RWPE2 (cell line): ENCODE measurements at regions not wholly inside any gene's neighbourhood (a gene's known extent, or its start where the extent isn't known, plus 50 kb on each side); places are given as distances from the start of the nearest gene placed in this dataset.

Source experiments
- ATAC-seq: fragments of 200-7000 bp; cut with Tn5 transposase; 3 replicates; pipeline ENCODE4 v1.9.1; 2021; ENCODE audit warnings: low read depth
- DNase-seq: peaks from one replicate; pipeline ENCODE4 v3.0.0-alpha.2; 2020; ENCODE audit warnings: low spot score
- H3K27ac ChIP-seq: fragments of 450-650 bp; 2 replicates; pipeline ENCODE4 v1.5.1; 2017; ENCODE audit warnings: mild to moderate bottlenecking; ENCODE audit not compliant: poor library complexity, severe bottlenecking
- H3K27me3 ChIP-seq: fragments of 250-450 bp; sonication (Bioruptor Pico); 2 replicates; pipeline ENCODE4 v1.5.1; 2021; ENCODE audit warnings: mild to moderate bottlenecking, moderate library complexity; ENCODE audit not compliant: insufficient read depth, poor library complexity, severe bottlenecking
- H3K36me3 ChIP-seq: fragments of 250-450 bp; sonication (Bioruptor Pico); 2 replicates; pipeline ENCODE4 v1.5.1; 2020; ENCODE audit warnings: low read depth, mild to moderate bottlenecking, moderate library complexity
- H3K4me1 ChIP-seq: fragments of 250-450 bp; sonication (Bioruptor Pico); 2 replicates; pipeline ENCODE4 v1.5.1; 2021; ENCODE audit warnings: mild to moderate bottlenecking, moderate library complexity; ENCODE audit not compliant: insufficient read depth, poor library complexity, severe bottlenecking
- H3K4me3 ChIP-seq: fragments of 250-450 bp; sonication (Bioruptor Pico); 2 replicates; pipeline ENCODE4 v1.5.1; 2021; ENCODE audit warnings: mild to moderate bottlenecking, moderate library complexity; ENCODE audit not compliant: severe bottlenecking
- H3K9me3 ChIP-seq: fragments of 250-450 bp; sonication (Bioruptor Pico); 2 replicates; pipeline ENCODE4 v1.5.1; 2021; ENCODE audit warnings: mild to moderate bottlenecking, moderate library complexity; ENCODE audit not compliant: severe bottlenecking
- CTCF ChIP-seq: fragments of 450-650 bp; IDR thresholded peaks from one replicate; pipeline ENCODE4 v1.5.1; 2017; ENCODE audit warnings: mild to moderate bottlenecking, moderate library complexity; ENCODE audit not compliant: poor library complexity, severe bottlenecking

GRCh38 chrX:20620306-20620705 is 353.6 kb upstream of the RPS6KA3 start:
- no peaks in the 10 kb centered on the region for H3K4me1 ChIP-seq
- no peak overlapping the region for H3K4me3 ChIP-seq
- ATAC-seq (peak; percentile 66), DNase-seq (no peak)
- no peaks in the 10 kb centered on the region for H3K36me3 ChIP-seq
- TF ChIP-seq CTCF, result no peak
- H3K9me3 ChIP-seq, result no peaks in the 10 kb centered on the region
- no peak overlapping the region for H3K27ac ChIP-seq
- no peaks in the 10 kb centered on the region for H3K27me3 ChIP-seq

GRCh38 chrX:20609916-20610415 is 343.3 kb upstream of the RPS6KA3 start:
- H3K4me3 ChIP-seq, result no peak overlapping the region

GRCh38 chrX:20606831-20607230 is 340.1 kb upstream of the RPS6KA3 start:
- H3K27ac ChIP-seq, result no peak overlapping the region
- H3K4me1 ChIP-seq, result no peaks in the 10 kb centered on the region
- no peaks in the 10 kb centered on the region for H3K36me3 ChIP-seq
- no peak overlapping the region for H3K4me3 ChIP-seq
- no peak for ATAC-seq
- TF ChIP-seq CTCF, result no peak
- no peaks in the 10 kb centered on the region for H3K27me3 ChIP-seq
- no peaks in the 10 kb centered on the region for H3K9me3 ChIP-seq
- DNase-seq, result no peak

More at GRCh38 chrX:20609916-20610415, 343.3 kb upstream of the RPS6KA3 start:
- ATAC-seq (no peak), DNase-seq (no peak)
- TF ChIP-seq CTCF, result no peak
- H3K36me3 ChIP-seq, result no peaks in the 10 kb centered on the region
- no peaks in the 10 kb centered on the region for H3K27me3 ChIP-seq
- no peaks in the 10 kb centered on the region for H3K4me1 ChIP-seq
- no peaks in the 10 kb centered on the region for H3K9me3 ChIP-seq
- no peak overlapping the region for H3K27ac ChIP-seq

- Histone ChIP-seq H3K36me3 (no peaks in the 10 kb centered on the region), H3K4me3 (no peak overlapping the region), H3K27ac (no peak overlapping the region), H3K27me3 (no peaks in the 10 kb centered on the region), H3K9me3 (no peaks in the 10 kb centered on the region), H3K4me1 (no peaks in the 10 kb centered on the region)
- no peak for ATAC-seq
- TF ChIP-seq CTCF, result no peak
- no peak for DNase-seq
Observed at GRCh38 chrX:20596856-20597255, 330.1 kb upstream of the RPS6KA3 start.

GRCh38 chrX:20595928-20596575 is 329.3 kb upstream of the RPS6KA3 start:
- H3K4me1 ChIP-seq, result no peaks in the 10 kb centered on the region
- H3K4me3 ChIP-seq, result no peak overlapping the region
- H3K27ac ChIP-seq, result no peak overlapping the region
- H3K9me3 ChIP-seq, result no peaks in the 10 kb centered on the region
- ATAC-seq, result no peak
- H3K36me3 ChIP-seq, result no peaks in the 10 kb centered on the region
- DNase-seq, result no peak
- H3K27me3 ChIP-seq, result no peaks in the 10 kb centered on the region
- TF ChIP-seq CTCF, result no peak
